Subcutaneous abdominal adipose tissue (tissue), 5 donors: ENCODE measurements at regions not wholly inside any gene's neighbourhood (a gene's known extent, or its start where the extent isn't known, plus 50 kb on each side); places are given as distances from the start of the nearest gene placed in this dataset.

Experiments used
- H3K27ac ChIP-seq: one replicate; pipeline ENCODE4 v1.7.0; 2013; ENCODE audit warnings: low read depth, mild to moderate bottlenecking, inconsistent platforms, low read length, moderate library complexity
- H3K27me3 ChIP-seq, 5 donors: one replicate each; pipeline ENCODE4 v1.7.0; 2013; ENCODE audit warnings: low read length in 5 of 5, inconsistent platforms in 1 of 5; ENCODE audit not compliant: control insufficient read depth in 5 of 5, insufficient read depth in 4 of 5
- H3K36me3 ChIP-seq, 5 donors: one replicate each; pipeline ENCODE4 v1.7.0; 2013; ENCODE audit warnings: low read length in 5 of 5; ENCODE audit not compliant: control insufficient read depth in 5 of 5, insufficient read depth in 5 of 5
- H3K4me1 ChIP-seq, 5 donors: one replicate each; pipeline ENCODE4 v1.7.0; 2013; ENCODE audit warnings: low read length in 5 of 5, mild to moderate bottlenecking in 3 of 5, moderate library complexity in 1 of 5; ENCODE audit not compliant: control insufficient read depth in 5 of 5, insufficient read depth in 5 of 5
- H3K4me3 ChIP-seq, 5 donors: one replicate each; pipeline ENCODE4 v1.7.0; 2013; ENCODE audit warnings: low read length in 5 of 5, low read depth in 1 of 5
- H3K9ac ChIP-seq, 5 donors: one replicate each; pipeline ENCODE4 v1.7.0; 2013; ENCODE audit warnings: low read length in 5 of 5, mild to moderate bottlenecking in 4 of 5, moderate library complexity in 3 of 5
- H3K9me3 ChIP-seq, 5 donors: one replicate each; pipeline ENCODE4 v1.7.0; 2013; ENCODE audit warnings: low read length in 5 of 5; ENCODE audit not compliant: control insufficient read depth in 5 of 5
- donor health status: healthy.
- donor health status: healthy.
- donor health status: healthy.
- donor health status: healthy.
- donor health status: healthy.

DNA sequence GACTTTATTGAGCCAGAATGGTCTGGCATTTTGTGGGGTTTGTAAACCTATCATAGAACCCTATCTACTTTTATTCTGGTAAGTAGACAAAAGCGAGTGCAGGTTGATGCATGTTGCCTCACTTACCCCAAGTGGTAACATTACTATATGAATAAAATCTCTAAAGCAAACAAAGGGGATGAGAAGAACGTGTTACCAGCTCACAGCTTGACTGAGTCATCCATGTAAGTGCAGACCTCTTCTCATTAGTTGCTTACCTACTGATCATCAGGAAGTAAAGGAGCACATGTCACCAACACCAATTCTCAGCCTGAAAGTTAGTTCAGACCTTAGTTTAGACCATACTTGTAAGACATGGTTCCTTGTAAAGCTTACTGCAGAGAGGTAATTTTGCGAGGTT lies 1328.3 kb downstream of the C4orf33 start:
- no peak overlapping the region for H3K9ac ChIP-seq
- no peaks in the 10 kb centered on the region for H3K4me1 ChIP-seq
- H3K27ac ChIP-seq = no peak overlapping the region
- no peaks in the 10 kb centered on the region for H3K36me3 ChIP-seq
- no peak overlapping the region for H3K4me3 ChIP-seq
- H3K27me3 ChIP-seq = no peaks in the 10 kb centered on the region
- H3K9me3 ChIP-seq = peaks cover 0 to 2% (median 0%) of the 10 kb centered on the region in 5 donors

DNA sequence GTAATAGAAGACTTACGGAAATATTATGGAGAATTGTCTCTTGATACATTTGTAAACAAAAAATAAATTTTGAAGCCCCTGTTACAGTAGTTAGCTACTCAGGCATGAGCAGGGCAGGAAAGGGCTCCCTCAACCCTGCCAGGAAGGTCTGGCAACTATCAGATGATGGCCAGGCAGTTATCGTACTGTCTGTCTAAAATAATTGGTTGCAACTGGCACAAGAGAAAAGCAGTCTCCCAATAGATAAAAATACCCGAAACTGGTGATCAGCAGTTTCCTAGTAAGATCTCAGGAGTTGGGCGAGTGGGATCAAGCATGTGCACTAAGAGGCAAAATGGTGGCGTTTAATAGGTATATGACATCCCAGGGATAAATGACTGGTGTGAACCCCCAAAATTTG lies 1336.3 kb downstream of the C4orf33 start:
- H3K9ac ChIP-seq = no peak overlapping the region
- no peaks in the 10 kb centered on the region for H3K4me1 ChIP-seq
- H3K27ac ChIP-seq = no peak overlapping the region
- H3K9me3 ChIP-seq = no peaks in the 10 kb centered on the region
- no peak overlapping the region for H3K4me3 ChIP-seq
- no peaks in the 10 kb centered on the region for H3K27me3 ChIP-seq
- no peaks in the 10 kb centered on the region for H3K36me3 ChIP-seq

DNA sequence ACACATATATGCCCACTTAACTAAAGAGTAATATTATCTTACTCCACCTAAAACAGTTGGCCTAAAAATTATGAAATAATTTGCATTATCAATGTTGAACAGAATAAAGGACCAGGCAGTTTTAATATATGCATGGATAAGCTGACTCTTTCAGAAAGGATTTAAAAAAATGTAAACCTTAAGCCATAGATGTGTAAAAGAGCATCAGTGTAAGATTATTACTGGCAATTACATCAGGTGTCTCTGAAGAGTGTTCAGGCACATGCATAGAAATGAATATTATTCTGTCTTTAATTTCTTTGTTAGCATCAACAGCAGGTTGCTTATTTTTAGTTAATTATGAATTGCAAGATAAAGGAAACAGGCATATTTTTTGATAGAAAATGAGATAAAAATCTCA lies 1353.8 kb downstream of the C4orf33 start:
- Histone ChIP-seq H3K4me3 (no peak overlapping the region), H3K9me3 (peaks cover 0 to 8% (median 0%) of the 10 kb centered on the region in 5 donors), H3K27me3 (no peaks in the 10 kb centered on the region), H3K9ac (no peak overlapping the region), H3K27ac (no peak overlapping the region), H3K4me1 (no peaks in the 10 kb centered on the region), H3K36me3 (no peaks in the 10 kb centered on the region)

- no peaks in the 10 kb centered on the region for H3K27me3 ChIP-seq
- no peak overlapping the region for H3K9ac ChIP-seq
- no peaks in the 10 kb centered on the region for H3K9me3 ChIP-seq
- no peaks in the 10 kb centered on the region for H3K36me3 ChIP-seq
- no peak overlapping the region for H3K4me3 ChIP-seq
- H3K4me1 ChIP-seq = no peaks in the 10 kb centered on the region
- H3K27ac ChIP-seq = no peak overlapping the region
These were observed 1372.4 kb downstream of the C4orf33 start for GRCh38 chr4:130468340-130468739.

DNA sequence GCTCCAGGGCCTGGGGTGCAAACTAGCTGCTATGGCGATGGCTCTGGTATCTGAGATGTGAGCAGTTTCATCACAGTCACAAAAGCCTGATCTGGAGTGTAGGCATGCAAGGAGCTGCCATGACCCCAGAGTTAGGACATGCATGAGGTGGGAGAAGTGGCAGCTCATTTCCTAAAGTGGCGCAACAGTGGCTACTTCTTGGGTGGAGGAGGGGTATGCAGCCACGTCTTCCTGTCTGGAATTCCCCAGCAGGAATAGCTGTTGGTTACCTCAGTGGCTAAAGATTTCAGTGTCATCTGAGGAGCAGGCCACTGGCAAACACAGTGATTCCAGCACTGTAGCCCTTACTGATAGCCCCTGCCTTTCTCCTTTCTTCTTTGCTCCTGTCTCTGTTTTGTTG lies 1382.5 kb downstream of the C4orf33 start:
- Histone ChIP-seq H3K9ac (no peak overlapping the region), H3K27me3 (no peaks in the 10 kb centered on the region), H3K27ac (no peak overlapping the region), H3K4me1 (no peaks in the 10 kb centered on the region), H3K9me3 (peaks cover 0 to 4% (median 0%) of the 10 kb centered on the region in 5 donors), H3K36me3 (no peaks in the 10 kb centered on the region), H3K4me3 (no peak overlapping the region)

GRCh38 chr4:130479020-130479419 lies 1383.1 kb downstream of the C4orf33 start:
- no peaks in the 10 kb centered on the region for H3K36me3 ChIP-seq
- H3K9ac ChIP-seq = no peak overlapping the region
- H3K27me3 ChIP-seq = no peaks in the 10 kb centered on the region
- peaks cover 0 to 4% (median 0%) of the 10 kb centered on the region in 5 donors for H3K9me3 ChIP-seq
- no peak overlapping the region for H3K27ac ChIP-seq
- H3K4me3 ChIP-seq = no peak overlapping the region
- H3K4me1 ChIP-seq = no peaks in the 10 kb centered on the region

- H3K27ac ChIP-seq = no peak overlapping the region
- H3K36me3 ChIP-seq = no peaks in the 10 kb centered on the region
- no peak overlapping the region for H3K4me3 ChIP-seq
- no peaks in the 10 kb centered on the region for H3K4me1 ChIP-seq
- H3K27me3 ChIP-seq = no peaks in the 10 kb centered on the region
- peaks cover 0 to 4% (median 0%) of the 10 kb centered on the region in 5 donors for H3K9me3 ChIP-seq
- H3K9ac ChIP-seq = no peak overlapping the region
These were observed 1383.7 kb downstream of the C4orf33 start for GRCh38 chr4:130479674-130480073.

DNA sequence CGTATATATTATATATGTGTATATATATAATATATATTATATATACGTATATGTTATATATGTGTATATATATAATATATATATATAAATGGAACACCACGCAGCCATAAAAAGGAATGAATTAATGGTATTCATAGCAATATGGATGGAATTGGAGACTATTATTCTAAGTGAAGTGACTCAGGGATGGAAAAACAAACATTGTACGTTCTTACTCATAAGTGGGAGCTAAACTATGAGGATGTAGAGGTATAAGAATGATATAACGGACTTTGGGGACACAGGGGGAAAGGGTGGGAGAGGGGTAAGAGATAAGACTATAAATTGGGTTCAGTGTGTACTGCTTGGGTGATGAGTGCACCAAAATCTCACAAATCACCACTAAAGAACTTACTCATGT lies 1388.9 kb downstream of the C4orf33 start:
- Histone ChIP-seq H3K4me3 (no peak overlapping the region), H3K27ac (no peak overlapping the region), H3K27me3 (no peaks in the 10 kb centered on the region), H3K9me3 (no peaks in the 10 kb centered on the region), H3K4me1 (no peaks in the 10 kb centered on the region), H3K36me3 (no peaks in the 10 kb centered on the region), H3K9ac (no peak overlapping the region)

DNA sequence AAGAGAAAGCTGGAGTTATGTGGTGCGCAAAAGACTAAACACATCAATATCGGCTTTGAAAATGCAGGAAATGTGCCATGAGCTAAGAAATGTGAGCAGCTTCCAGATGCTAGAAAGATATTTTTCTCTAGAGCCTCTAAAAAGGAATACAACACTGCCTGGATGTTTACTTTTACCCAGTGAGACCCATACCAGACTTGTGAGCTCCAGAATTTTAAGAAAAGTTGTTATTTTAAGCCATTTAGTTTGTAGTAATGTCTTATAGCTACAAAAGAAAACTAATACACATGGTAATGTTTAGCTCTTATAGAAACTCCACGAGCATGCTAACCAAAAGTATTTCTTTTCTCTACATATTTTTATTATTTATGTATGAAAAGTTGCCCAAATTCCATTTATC lies 1389.4 kb downstream of the C4orf33 start:
- Histone ChIP-seq H3K9me3 (no peaks in the 10 kb centered on the region), H3K4me1 (no peaks in the 10 kb centered on the region), H3K4me3 (no peak overlapping the region), H3K9ac (no peak overlapping the region), H3K36me3 (no peaks in the 10 kb centered on the region), H3K27ac (no peak overlapping the region), H3K27me3 (no peaks in the 10 kb centered on the region)

DNA sequence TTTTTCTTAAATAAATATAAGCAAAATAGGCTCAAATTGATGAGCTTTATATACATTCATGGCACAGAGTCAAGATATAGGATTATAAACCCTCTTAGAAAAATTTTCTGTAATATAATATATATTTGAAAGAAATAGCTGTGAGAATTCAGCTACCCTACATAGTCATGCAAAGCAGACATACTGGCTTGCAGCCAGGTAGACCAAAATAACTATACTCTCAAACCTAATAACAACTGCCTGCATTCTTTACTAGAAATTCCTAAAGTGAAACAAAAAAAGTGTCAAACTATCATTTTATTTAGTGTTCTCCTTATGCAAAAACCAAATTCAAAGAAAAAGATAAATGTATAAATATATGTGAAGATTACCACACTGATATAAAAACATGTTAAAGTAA lies 1390.2 kb downstream of the C4orf33 start:
- H3K27ac ChIP-seq = no peak overlapping the region
- H3K36me3 ChIP-seq = no peaks in the 10 kb centered on the region
- no peaks in the 10 kb centered on the region for H3K9me3 ChIP-seq
- no peaks in the 10 kb centered on the region for H3K4me1 ChIP-seq
- H3K4me3 ChIP-seq = no peak overlapping the region
- H3K9ac ChIP-seq = no peak overlapping the region
- no peaks in the 10 kb centered on the region for H3K27me3 ChIP-seq

DNA sequence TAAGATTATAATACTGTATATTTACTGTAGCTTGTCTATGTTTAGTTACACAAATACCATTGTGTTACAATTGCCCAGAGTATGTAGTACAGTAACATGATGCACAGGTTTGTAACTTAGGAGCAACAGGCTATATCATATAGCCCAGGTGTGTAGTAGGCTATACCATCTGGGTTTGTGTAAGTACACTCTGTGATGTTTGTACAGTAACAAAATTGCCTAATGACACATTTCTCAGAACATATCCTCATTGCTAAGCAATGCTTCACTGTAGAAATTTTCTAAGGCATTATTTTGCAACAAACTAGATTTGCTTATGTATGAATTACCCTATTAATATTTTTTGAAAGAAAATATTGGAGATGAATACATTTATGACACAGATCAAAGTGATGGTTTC lies 1390.9 kb downstream of the C4orf33 start:
- Histone ChIP-seq H3K36me3 (no peaks in the 10 kb centered on the region), H3K27ac (no peak overlapping the region), H3K27me3 (no peaks in the 10 kb centered on the region), H3K4me1 (no peaks in the 10 kb centered on the region), H3K4me3 (no peak overlapping the region), H3K9me3 (peaks cover 0 to under 1% (median 0%) of the 10 kb centered on the region in 5 donors), H3K9ac (no peak overlapping the region)
